HG02798 (cell line): ENCODE measurements at regions not wholly inside any gene's neighbourhood (a gene's known extent, or its start where the extent isn't known, plus 50 kb on each side); places are given as distances from the start of the nearest gene placed in this dataset.
"Not testable (repeated sequence)": the region's sequence is repeated elsewhere in the genome, so short reads cannot be mapped to it uniquely, and the experiment has no call there.

Source experiments
- ATAC-seq: cut with Tn5 transposase; IDR thresholded peaks from one replicate; pipeline ENCODE4 v1.9.1; 2021; ENCODE audit warnings: mild to moderate bottlenecking; ENCODE audit not compliant: unreplicated experiment, poor library complexity

DNA sequence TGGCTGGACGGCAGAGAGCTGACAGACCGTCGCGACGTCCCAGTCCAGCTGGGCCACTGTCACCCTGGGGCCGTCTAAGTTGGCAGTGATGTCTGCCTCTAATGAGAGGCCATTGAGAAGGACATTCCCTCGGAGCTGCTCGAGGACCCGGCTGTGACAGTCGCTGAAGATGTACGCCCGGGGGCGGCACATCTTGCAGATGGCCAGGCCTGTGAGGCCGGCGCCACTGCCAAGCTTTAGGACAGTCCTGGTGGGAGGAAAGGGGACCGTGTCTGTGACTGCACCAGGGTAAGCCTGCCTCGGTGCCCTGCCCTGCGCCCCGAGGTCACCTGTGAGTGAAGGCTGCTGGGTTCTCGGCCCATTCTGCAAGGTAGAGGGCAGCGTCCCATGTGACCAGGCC, 181.6 kb downstream of the ADRA2C start:
- ATAC-seq: not testable (repeated sequence)

- not testable (repeated sequence) for ATAC-seq
Measured at GRCh38 chr4:3948210-3948609, 182.0 kb downstream of the ADRA2C start.

DNA sequence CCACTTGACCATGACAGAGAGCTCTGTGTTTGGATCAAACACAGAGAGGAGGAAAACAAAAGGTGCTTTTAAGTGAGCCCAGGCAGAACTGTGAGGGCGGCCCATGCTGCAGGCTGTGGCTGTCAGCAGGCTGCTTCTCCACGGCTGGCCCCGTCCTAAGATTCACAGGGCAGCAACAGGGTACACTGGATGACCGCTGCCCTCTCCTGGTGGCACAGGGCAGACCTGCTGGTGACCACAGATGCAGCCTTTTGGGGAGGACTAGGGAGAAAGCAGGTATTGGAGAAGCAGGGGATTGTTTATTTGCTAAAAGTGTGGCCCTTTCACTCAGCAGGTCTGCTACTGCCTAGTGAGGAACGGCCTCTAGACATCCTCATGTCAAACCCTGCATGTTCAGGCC, 183.7 kb downstream of the ADRA2C start:
- ATAC-seq: not testable (repeated sequence)

DNA sequence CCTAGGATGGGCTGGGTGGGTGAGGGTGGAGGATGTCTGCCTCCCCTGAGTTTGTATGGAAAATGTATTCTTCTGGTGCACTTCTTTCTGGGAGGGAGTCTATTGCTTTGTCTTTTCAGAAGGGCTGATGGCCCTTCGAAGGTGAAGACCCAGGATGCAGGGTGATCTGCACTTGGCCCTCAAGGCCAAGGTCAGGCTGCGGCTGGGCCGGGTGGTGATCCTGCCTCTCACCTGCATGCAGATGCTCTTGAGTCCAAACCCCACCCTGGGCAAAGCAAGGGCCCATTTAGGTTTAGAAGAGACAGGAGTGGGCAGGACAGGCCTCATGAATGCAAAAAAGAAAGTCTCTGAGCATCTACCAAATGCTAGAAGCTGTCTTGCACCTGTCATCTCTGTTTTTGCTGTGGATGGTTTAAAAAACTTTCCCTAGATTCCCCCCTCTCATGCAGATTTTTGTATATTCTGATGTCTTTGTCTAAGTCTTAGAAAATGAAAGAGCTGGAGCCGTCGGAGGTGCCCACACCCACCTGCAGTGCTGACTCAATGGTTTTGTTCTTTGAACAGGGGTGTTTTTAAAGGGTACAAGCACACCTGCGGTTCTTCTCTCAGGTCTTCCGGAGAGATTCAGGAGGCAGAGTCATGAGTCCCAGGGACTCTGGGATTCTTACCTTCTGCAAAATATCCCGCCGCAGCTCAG, 186.4 kb downstream of the ADRA2C start:
- ATAC-seq: not testable (repeated sequence)

DNA sequence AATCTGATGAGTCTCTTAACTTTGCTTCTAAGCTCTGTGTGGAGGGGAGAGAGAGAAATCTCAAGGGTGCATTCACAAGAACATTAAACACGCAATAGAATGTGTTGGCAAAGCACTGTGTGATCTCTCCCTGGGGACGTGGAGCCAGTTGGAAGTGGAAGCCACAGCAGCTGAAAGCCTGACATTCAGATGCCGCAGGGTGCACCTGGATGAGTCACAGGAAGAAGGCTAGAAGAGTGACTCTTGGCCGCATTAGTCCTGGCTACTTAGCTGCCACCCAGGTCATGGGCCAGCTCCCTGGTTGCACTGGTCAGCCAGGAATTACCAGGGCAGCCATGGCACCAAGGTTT, 186.9 kb downstream of the ADRA2C start:
- not testable (repeated sequence) for ATAC-seq

- peak; percentile 13 for ATAC-seq
Measured at GRCh38 chr4:3954540-3955320, 188.5 kb downstream of the ADRA2C start.

- ATAC-seq: peak; percentile 99
Measured at GRCh38 chr4:3955321-3956164, 189.4 kb downstream of the ADRA2C start.

GRCh38 chr4:3956165-3956867, 190.1 kb downstream of the ADRA2C start:
- not testable (repeated sequence) for ATAC-seq

DNA sequence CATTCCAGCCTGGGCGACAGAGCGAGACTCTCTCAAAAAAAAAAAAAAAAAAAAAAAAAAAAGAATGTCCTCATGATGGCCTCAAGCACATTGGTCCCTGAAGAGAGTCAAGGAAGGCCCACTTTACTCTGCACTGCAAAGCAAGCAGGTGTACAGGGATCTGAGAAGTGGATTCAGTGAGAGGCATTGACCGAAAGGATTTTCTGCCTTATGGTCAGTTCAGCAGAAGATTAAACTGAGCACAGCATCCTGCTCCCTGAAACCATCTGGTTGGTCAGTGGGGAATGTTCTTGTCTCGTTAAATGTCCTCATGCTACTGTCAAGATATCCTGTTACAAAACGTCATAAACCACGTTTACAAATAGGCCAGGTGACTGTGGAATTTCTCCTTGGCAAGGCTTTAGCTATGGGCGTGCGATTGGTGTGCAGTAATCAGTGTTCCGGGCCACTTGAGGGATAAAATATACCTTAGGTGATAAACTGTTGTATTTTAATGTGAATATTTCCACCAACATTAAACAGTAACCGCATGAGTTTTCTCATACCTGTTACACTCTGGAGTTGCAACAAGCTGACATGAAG, 195.0 kb downstream of the ADRA2C start:
- not testable (repeated sequence) for ATAC-seq

- not testable (repeated sequence) for ATAC-seq
Measured at GRCh38 chr4:3964572-3965278, 198.5 kb downstream of the ADRA2C start.

- not testable (repeated sequence) for ATAC-seq
Measured at GRCh38 chr4:3967204-3967603, 201.0 kb downstream of the ADRA2C start.

- not testable (repeated sequence) for ATAC-seq
Measured at GRCh38 chr4:3972626-3973025, 206.4 kb downstream of the ADRA2C start.

- ATAC-seq: not testable (repeated sequence)
Measured at GRCh38 chr4:3973581-3974200, 207.5 kb downstream of the ADRA2C start.

DNA sequence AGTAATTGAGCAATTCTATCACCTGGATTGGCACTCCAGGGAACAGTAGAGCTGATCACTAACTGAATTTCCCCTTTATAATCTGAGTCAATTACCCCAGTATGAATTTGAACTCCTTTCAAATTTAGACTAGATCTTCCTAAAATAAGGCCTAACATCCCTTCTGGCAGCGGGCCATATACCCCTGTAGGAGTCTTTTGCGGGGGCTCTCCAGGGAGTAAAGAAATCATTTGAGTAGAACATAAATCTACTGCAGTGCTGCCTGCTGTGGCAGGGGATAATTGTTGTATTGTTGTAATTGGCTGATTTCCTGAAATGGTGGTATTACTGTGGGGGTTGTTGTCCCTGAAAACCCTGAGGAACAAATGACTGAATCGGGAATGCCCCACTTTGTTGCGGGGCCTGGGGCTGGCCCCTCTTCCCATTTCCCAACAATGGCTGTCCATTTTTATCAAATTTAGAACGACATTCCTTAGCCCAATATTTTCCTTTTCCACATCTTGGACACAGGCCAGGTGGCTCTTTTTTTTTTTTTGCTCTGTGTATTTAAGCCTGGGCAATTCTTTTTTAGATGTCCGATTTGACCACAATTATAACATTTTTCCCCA, 217.4 kb downstream of the ADRA2C start:
- not testable (repeated sequence) for ATAC-seq

- not testable (repeated sequence) for ATAC-seq
Measured at GRCh38 chr4:3984796-3985195, 218.6 kb downstream of the ADRA2C start.

DNA sequence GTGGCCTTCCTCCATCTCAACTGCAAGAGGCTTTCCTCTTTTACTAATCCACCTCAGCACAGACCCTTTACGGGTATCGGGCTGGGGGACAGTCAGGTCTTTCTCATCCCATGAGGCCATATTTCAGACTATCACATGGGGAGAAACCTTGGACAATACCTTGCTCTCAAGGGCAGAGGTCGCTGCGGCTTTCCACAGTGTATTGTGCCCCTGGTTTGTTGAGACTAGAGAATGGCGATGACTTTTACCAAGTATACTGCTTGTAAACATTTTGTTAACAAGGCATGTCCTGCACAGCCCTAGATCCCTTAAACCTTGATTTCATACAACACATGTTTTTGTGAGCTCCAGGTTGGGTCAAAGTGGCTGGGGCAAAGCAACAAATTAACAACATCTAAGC, 220.2 kb downstream of the ADRA2C start:
- not testable (repeated sequence) for ATAC-seq

DNA sequence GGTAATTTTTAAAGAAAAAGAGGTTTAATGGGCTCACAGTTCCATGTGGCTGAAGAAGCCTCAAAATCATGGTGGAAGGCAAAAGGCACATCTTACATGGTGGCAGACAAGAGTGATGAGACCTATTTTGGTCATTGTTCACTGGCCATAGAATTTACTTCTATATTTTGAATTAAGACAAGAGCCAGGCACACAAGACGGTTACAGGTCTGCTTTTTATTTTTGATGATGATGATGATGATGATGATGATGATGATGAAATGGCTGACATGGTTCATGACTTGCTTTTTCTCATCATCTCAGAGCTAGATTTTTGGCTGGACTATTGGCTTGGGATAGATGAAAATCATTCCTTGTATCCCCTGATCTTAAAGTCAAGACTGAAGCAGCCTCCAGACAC, 229.3 kb downstream of the OTOP1 start:
- ATAC-seq: not testable (repeated sequence)

DNA sequence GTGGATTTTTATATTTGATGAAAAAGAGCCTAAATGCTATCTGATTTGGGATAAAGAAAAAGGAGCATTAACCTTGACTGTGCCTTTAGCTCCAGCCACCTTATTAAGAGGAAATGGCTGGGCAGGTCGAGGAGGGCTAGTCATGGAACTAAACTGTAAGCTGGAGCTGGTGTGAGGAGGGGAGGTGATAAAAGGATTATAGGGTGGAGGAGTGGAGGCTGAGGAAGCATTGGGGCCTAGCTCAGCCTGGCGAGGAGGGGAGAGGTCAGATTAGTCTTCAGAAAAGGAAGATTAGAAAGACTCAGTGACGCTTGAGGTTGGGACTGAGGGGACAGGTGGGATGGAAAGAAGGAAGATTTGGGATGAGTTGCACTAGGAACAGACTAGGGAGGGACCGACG, 222.7 kb downstream of the OTOP1 start:
- ATAC-seq: not testable (repeated sequence)
